A549 (cell line): ENCODE measurements at regions not wholly inside any gene's neighbourhood (a gene's known extent, or its start where the extent isn't known, plus 50 kb on each side); places are given as distances from the start of the nearest gene placed in this dataset.

ENCODE experiments used
- ATAC-seq, 2 experiments: fragments of 200-7000 bp in 1 of 2; fragments of >200 bp in 1 of 2; cut with Nextera tagmentation in 1 of 2; cut with Tn5 transposase in 1 of 2; 3 replicates each; pipeline versions ENCODE4 v1.8.0 to v1.9.1; 2018 to 2020; ENCODE audit warnings: mild to moderate bottlenecking in 1 of 2, moderate library complexity in 1 of 2
- CTCF ChIA-PET: fragments of 300-600 bp; sonication (Branson Sonifier 250); formaldehyde crosslinking; extraction: SDS; loops from one replicate; lab custom pipeline; 2021; ENCODE audit warnings: antibody characterized with exemption, inconsistent platforms; lab: Yijun Ruan, JAX
- POLR2A ChIA-PET: fragments of 350-600 bp; formaldehyde crosslinking; extraction: SDS; loops from one replicate; lab custom pipeline; 2021; ENCODE audit warnings: antibody characterized with exemption, inconsistent platforms; lab: Yijun Ruan, JAX
- DNase-seq, 2 experiments: peaks; one replicate each; pipeline versions ENCODE4 v3.0.0 to v3.0.0-alpha.2; 2011 to 2016; ENCODE audit warnings: low read depth in 1 of 2, low spot score in 1 of 2
- FAIRE-seq: peaks from 2 replicates; lab custom pipeline; 2011; peaks lifted over from hg19 to GRCh38; lab: Jason Lieb, UNC
- H3K27ac ChIP-seq, 2 experiments: fragments of >200 bp; sonication (Bioruptor Twin); formaldehyde crosslinking; 3 replicates each; pipeline ENCODE4 v1.5.1; 2016 to 2017
- H3K4me1 ChIP-seq: fragments of >200 bp; sonication (Bioruptor Twin); formaldehyde crosslinking; 3 replicates; pipeline ENCODE4 v1.6.1; 2016
- H3K4me2 ChIP-seq: fragments of >200 bp; sonication (Bioruptor Twin); formaldehyde crosslinking; 3 replicates; pipeline ENCODE4 v1.6.1; 2016
- H3K4me3 ChIP-seq: fragments of >200 bp; sonication (Bioruptor Twin); formaldehyde crosslinking; 3 replicates; pipeline ENCODE4 v1.5.1; 2016
- H3K9me3 ChIP-seq: fragments of >200 bp; sonication (Bioruptor Twin); formaldehyde crosslinking; 3 replicates; pipeline ENCODE4 v1.6.1; 2016
- CBX8 ChIP-seq: fragments of 200-600 bp; sonication (generic); IDR thresholded peaks from 2 replicates; pipeline ENCODE4 v1.6.1; 2016
- E2F6 ChIP-seq: IDR thresholded peaks from 2 replicates; pipeline ENCODE4 v1.6.1; 2012; ENCODE audit warnings: low read depth, borderline replicate concordance
- EP300 ChIP-seq, 2 experiments: fragments of >200 bp; sonication (Bioruptor Twin); formaldehyde crosslinking; IDR thresholded peaks; 2 replicates in 1 of 2; 3 replicates in 1 of 2; pipeline ENCODE4 v1.6.1; 2016 to 2017
- FOXS1 ChIP-seq: fragments of 250-450 bp; sonication (Bioruptor Pico); IDR thresholded peaks from 2 replicates; pipeline ENCODE4 v1.5.0; 2020; ENCODE audit warnings: mild to moderate bottlenecking, moderate library complexity
- HES2 ChIP-seq: fragments of >200 bp; sonication (Bioruptor Twin); formaldehyde crosslinking; IDR thresholded peaks from 2 replicates; pipeline ENCODE4 v1.6.1; 2016
- HOXB13 ChIP-seq: fragments of 250-450 bp; sonication (Bioruptor Pico); IDR thresholded peaks from 2 replicates; pipeline ENCODE4 v1.5.0; 2020; ENCODE audit warnings: low read depth, mild to moderate bottlenecking, moderate library complexity
- JUN ChIP-seq, 2 experiments: fragments of >200 bp; sonication (Bioruptor Twin); formaldehyde crosslinking; IDR thresholded peaks; 2 replicates in 1 of 2; 3 replicates in 1 of 2; pipeline ENCODE4 v1.6.1; 2016 to 2017
- KDM5A ChIP-seq: fragments of 200-600 bp; sonication (generic); IDR thresholded peaks from 2 replicates; pipeline ENCODE4 v1.6.1; 2016; ENCODE audit warnings: antibody characterized with exemption, mild to moderate bottlenecking
- MAFK ChIP-seq: fragments of 450-650 bp; IDR thresholded peaks from 2 replicates; pipeline ENCODE4 v1.6.1; 2014; ENCODE audit not compliant: partially characterized antibody
- MAX ChIP-seq: IDR thresholded peaks from 2 replicates; pipeline ENCODE4 v1.6.1; 2012
- NPAS2 ChIP-seq: fragments of 250-450 bp; sonication (Bioruptor Pico); IDR thresholded peaks from 2 replicates; pipeline ENCODE4 v1.8.0; 2022; ENCODE audit warnings: mild to moderate bottlenecking, moderate library complexity, borderline replicate concordance
- NR3C1 ChIP-seq: fragments of >200 bp; sonication (Bioruptor Twin); formaldehyde crosslinking; IDR thresholded peaks from 3 replicates; pipeline ENCODE4 v1.6.1; 2017
- RAD21 ChIP-seq, 2 experiments: fragments of >200 bp in 1 of 2; sonication (Bioruptor Twin) in 1 of 2; formaldehyde crosslinking in 1 of 2; IDR thresholded peaks in 1 of 2; conservative IDR thresholded peaks in 1 of 2; 2 replicates in 1 of 2; 3 replicates in 1 of 2; pipeline ENCODE4 v1.6.1; 2012 to 2018; ENCODE audit warnings: inconsistent platforms in 1 of 2
- RARB ChIP-seq: fragments of 250-450 bp; sonication (Bioruptor Pico); IDR thresholded peaks from 2 replicates; pipeline ENCODE4 v1.8.0; 2021; ENCODE audit warnings: mild to moderate bottlenecking, moderate library complexity
- RCOR1 ChIP-seq: fragments of 150-350 bp; IDR thresholded peaks from 2 replicates; pipeline ENCODE4 v1.6.1; 2014; ENCODE audit warnings: antibody characterized with exemption, low read length, low read depth
- RFX5 ChIP-seq: fragments of 450-650 bp; IDR thresholded peaks from 2 replicates; pipeline ENCODE4 v1.7.1; 2014; ENCODE audit warnings: antibody characterized with exemption, mild to moderate bottlenecking, moderate library complexity
- RNF2 ChIP-seq: fragments of 200-600 bp; sonication (generic); IDR thresholded peaks from 2 replicates; pipeline ENCODE4 v1.6.1; 2016; ENCODE audit warnings: low read depth, mild to moderate bottlenecking, antibody characterized with exemption, moderate library complexity, borderline replicate concordance
- SREBF2 ChIP-seq: fragments of 450-650 bp; IDR thresholded peaks from 2 replicates; pipeline ENCODE4 v1.6.1; 2014; ENCODE audit warnings: mild to moderate bottlenecking, moderate library complexity
- TFCP2L1 ChIP-seq: fragments of 250-450 bp; sonication (Bioruptor Pico); IDR thresholded peaks from 2 replicates; pipeline ENCODE4 v1.5.0; 2021; ENCODE audit warnings: mild to moderate bottlenecking
- TP53 ChIP-seq: fragments of 250-450 bp; sonication (Bioruptor Pico); IDR thresholded peaks from 2 replicates; pipeline ENCODE4 v1.5.0; 2021; ENCODE audit warnings: mild to moderate bottlenecking, moderate library complexity
- ZFP36 ChIP-seq: fragments of 450-650 bp; IDR thresholded peaks from 2 replicates; pipeline ENCODE4 v1.6.1; 2014; ENCODE audit warnings: borderline replicate concordance; ENCODE audit not compliant: partially characterized antibody
- ZNF302 ChIP-seq: fragments of 250-450 bp; sonication (Bioruptor Pico); IDR thresholded peaks from 2 replicates; pipeline ENCODE4 v1.9.0; 2021; ENCODE audit warnings: inconsistent platforms, mild to moderate bottlenecking, moderate library complexity
- WGBS: methylation state at CpG from one replicate; pipeline ENCODE4 v1.1.6; 2017; ENCODE audit errors: missing lambda C conversion rate; 5-methylcytosine and 5-hydroxymethylcytosine counted together

- no peak for DNase-seq
- no peaks in the 10 kb centered on the region for H3K9me3 ChIP-seq
- TF ChIP-seq SREBF2 (no peak), JUN (IDR thresholded peaks at IDR 0.05) (no peak), CBX8 (no peak), RAD21 (conservative IDR thresholded peaks at IDR 0.05 in 1 of 2, IDR thresholded peaks at IDR 0.05 in 1 of 2) (no peak), FOXS1 (no peak)
- TF ChIP-seq, all 56 proteins: peak for 0
- WGBS, result 21% methylated on average over 7 of the region's 7 CpGs
- Histone ChIP-seq H3K27ac (no peak overlapping the region), H3K4me1 (no peaks in the 10 kb centered on the region), H3K4me3 (no peak overlapping the region), H3K4me2 (no peak overlapping the region)
- FAIRE-seq (no peak), ATAC-seq (no peak)
- POLR2A ChIA-PET, result no interaction called here
- CTCF ChIA-PET, result no interaction called here
Measured at GRCh38 chrX:13891377-13892140, 74.7 kb upstream of the GPM6B start.

- TF ChIP-seq ZFP36 (no peak), HOXB13 (CRISPR knock-in tag) (no peak), ZNF302 (CRISPR knock-in tag) (no peak), TP53 (CRISPR knock-in tag) (no peak), NR3C1 (no peak), HES2 (no peak), TFCP2L1 (CRISPR knock-in tag) (no peak), NPAS2 (no peak), RNF2 (no peak), MAFK (no peak), RARB (no peak), CBX8 (no peak)
- WGBS, result 2% methylated on average over 3 of the region's 3 CpGs
- H3K4me3 ChIP-seq, result no peak overlapping the region
- ChIA-PET CTCF (interaction anchor here (0.6 kb wide), 1 partner anchor 104 kb away, joined by 3 read pairs; no protein-coding TSS in a partner anchor), POLR2A (no interaction called here)
- DNase-seq, result no peak
- no peak for ATAC-seq
- H3K9me3 ChIP-seq, result no peaks in the 10 kb centered on the region
- FAIRE-seq, result no peak
- H3K27ac ChIP-seq, result no peak overlapping the region
- H3K4me1 ChIP-seq, result no peaks in the 10 kb centered on the region
- H3K4me2 ChIP-seq, result no peak overlapping the region
Measured at GRCh38 chrX:13890806-13891205, 73.9 kb upstream of the GPM6B start.

- CTCF ChIA-PET, result no interaction called here
- DNase-seq (no peak), FAIRE-seq (no peak), ATAC-seq (no peak)
- WGBS, result 49% methylated on average over 8 of the region's 8 CpGs
- H3K4me3 ChIP-seq, result no peak overlapping the region
- POLR2A ChIA-PET, result no interaction called here
- no peak overlapping the region for H3K27ac ChIP-seq
- H3K4me1 ChIP-seq, result no peaks in the 10 kb centered on the region
- TF ChIP-seq EP300 (IDR thresholded peaks at IDR 0.05) (no peak), KDM5A (no peak), RCOR1 (no peak), RFX5 (no peak), HOXB13 (CRISPR knock-in tag) (no peak), E2F6 (no peak), ZNF302 (CRISPR knock-in tag) (no peak), MAX (no peak)
- TF ChIP-seq, all 56 proteins: peak for 0
- H3K4me2 ChIP-seq, result no peak overlapping the region
- no peaks in the 10 kb centered on the region for H3K9me3 ChIP-seq
Measured at GRCh38 chrX:13888284-13888683, 71.4 kb upstream of the GPM6B start.
